ENCODE measurements at regions not wholly inside any gene's neighbourhood (a gene's known extent, or its start where the extent isn't known, plus 50 kb on each side); places are given as distances from the start of the nearest gene placed in this dataset.

DNA sequence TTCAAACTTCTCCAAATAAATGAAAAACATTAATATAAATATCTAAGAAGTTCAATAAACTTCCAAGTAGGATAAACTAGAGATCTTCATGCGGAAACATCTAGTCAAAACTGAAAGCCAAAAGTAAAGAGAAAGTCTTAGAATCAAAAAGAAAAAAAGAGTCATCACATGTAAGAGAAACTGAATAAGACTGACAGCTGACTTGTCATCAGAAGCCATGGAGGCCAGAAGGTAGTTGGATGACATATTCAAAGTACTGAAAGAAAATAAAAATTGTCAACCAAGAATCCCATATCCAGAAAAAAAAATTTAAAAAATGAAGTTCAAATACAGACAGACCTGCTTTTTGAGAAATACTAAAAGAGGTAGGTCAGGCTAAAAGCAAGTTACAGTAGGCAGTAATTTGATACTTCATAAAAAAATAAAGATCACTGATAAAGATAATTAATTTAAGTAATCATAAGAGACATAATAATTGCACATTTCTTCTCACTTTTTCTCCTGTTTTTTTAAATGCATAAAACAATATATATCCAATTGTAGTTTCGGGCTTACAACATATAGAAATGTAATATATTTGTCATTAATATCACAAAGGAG lies 327.6 kb upstream of the PCDH9 start:
- no peak overlapping the region for H2BK15ac ChIP-seq (ENCODE audit: low read length)
- no peak overlapping the region for H3K18ac ChIP-seq (ENCODE audit: extremely low read depth, low read length)
- H4K20me1 ChIP-seq (replicated peaks in 1 of 2; ENCODE audit: control insufficient read depth in 1 of 2, insufficient read depth in 2 of 2, low read length in 2 of 2), result no peaks in the 10 kb centered on the region
- 86% methylated on average over 2 of the region's 2 CpGs; no CpG with 5 or more reads in 1 of the 2 experiments for WGBS, 2 experiments (ENCODE audit: extremely low coverage in 1 of 2, insufficient coverage in 1 of 2, insufficient read length in 1 of 2, insufficient replicate concordance in 2 of 2, low coverage in 1 of 2, low lambda C conversion rate in 2 of 2, missing lambda C conversion rate in 1 of 2)
- H4K5ac ChIP-seq (ENCODE audit: insufficient read length, low read depth, low read length), result no peak overlapping the region
- peaks cover 7 to 10% of the 10 kb centered on the region in 2 experiments; a peak in 1 of 4 replicates for H3K9me3 ChIP-seq (ENCODE audit: insufficient read depth in 2 of 2, low read depth in 1 of 2, low read length in 1 of 2)
- no peaks in the 10 kb centered on the region for H3K79me1 ChIP-seq (ENCODE audit: low read depth, low read length)
- no peak overlapping the region for H3K9ac ChIP-seq (replicated peaks in 1 of 4; ENCODE audit: extremely low read depth in 1 of 4, low read depth in 3 of 4, low read length in 3 of 4)
- H3K23me2 ChIP-seq (ENCODE audit: low read depth, low read length), result no peaks in the 10 kb centered on the region
- H4K91ac ChIP-seq (replicated peaks; ENCODE audit: insufficient read length, low read length), result no peak overlapping the region
- no peak overlapping the region for H3K4me3 ChIP-seq (ENCODE audit: extremely low read depth in 1 of 4, insufficient read depth in 2 of 4, low read depth in 3 of 4, low read length in 4 of 4)
- no peak overlapping the region for H2BK5ac ChIP-seq (ENCODE audit: low read depth, low read length)
- H3K36me3 ChIP-seq (ENCODE audit: control insufficient read depth in 2 of 4, insufficient read depth in 4 of 4, low read length in 3 of 4), result no peaks in the 10 kb centered on the region
- H2BK120ac ChIP-seq (replicated peaks; ENCODE audit: low read depth, low read length), result no peak overlapping the region
- H2BK12ac ChIP-seq (ENCODE audit: low read depth, low read length), result no peak overlapping the region
- no peak overlapping the region for H3K27ac ChIP-seq (ENCODE audit: low read depth, low read length)
- H3K27me3 ChIP-seq (replicated peaks in 1 of 4; ENCODE audit: control insufficient read depth in 3 of 4, extremely low read depth in 1 of 4, insufficient read depth in 3 of 4, low read length in 3 of 4), result no peaks in the 10 kb centered on the region
- ChIA-PET POLR2A (ENCODE audit: partially characterized antibody) (no interaction called here), CTCF (ENCODE audit: partially characterized antibody) (no interaction called here)
- no peak overlapping the region for H3K14ac ChIP-seq (ENCODE audit: insufficient read length)
- no peaks in the 10 kb centered on the region for H3K4me1 ChIP-seq (replicated peaks in 1 of 4; ENCODE audit: control insufficient read depth in 3 of 4, insufficient read depth in 4 of 4, low read length in 3 of 4)
- no peak overlapping the region for H3K56ac ChIP-seq (replicated peaks; ENCODE audit: insufficient read length, low read depth, low read length)
- no peak overlapping the region for H2BK20ac ChIP-seq (ENCODE audit: low read length)
- FAIRE-seq (no peak), DNase-seq (ENCODE audit: low read depth in 1 of 2, low spot score in 2 of 2) (no peak)
- no peak overlapping the region for H4K8ac ChIP-seq (ENCODE audit: extremely low read depth, insufficient read depth, low read length)
- H3K23ac ChIP-seq (ENCODE audit: insufficient read length), result no peak overlapping the region
- no peaks in the 10 kb centered on the region for H3K79me2 ChIP-seq (ENCODE audit: control insufficient read depth in 1 of 2, insufficient read depth in 2 of 2, low read length in 2 of 2)
- no peak overlapping the region for H3K4me2 ChIP-seq (ENCODE audit: insufficient read depth in 1 of 2, low read depth in 2 of 2, low read length in 2 of 2)
- H3K4ac ChIP-seq (replicated peaks; ENCODE audit: insufficient read length, low read depth, low read length), result no peak overlapping the region
- no peak overlapping the region for H2AK5ac ChIP-seq (ENCODE audit: low read depth, low read length)
- H2AFZ ChIP-seq (ENCODE audit: low read length), result no peak overlapping the region
- TF ChIP-seq, protein P1, sequence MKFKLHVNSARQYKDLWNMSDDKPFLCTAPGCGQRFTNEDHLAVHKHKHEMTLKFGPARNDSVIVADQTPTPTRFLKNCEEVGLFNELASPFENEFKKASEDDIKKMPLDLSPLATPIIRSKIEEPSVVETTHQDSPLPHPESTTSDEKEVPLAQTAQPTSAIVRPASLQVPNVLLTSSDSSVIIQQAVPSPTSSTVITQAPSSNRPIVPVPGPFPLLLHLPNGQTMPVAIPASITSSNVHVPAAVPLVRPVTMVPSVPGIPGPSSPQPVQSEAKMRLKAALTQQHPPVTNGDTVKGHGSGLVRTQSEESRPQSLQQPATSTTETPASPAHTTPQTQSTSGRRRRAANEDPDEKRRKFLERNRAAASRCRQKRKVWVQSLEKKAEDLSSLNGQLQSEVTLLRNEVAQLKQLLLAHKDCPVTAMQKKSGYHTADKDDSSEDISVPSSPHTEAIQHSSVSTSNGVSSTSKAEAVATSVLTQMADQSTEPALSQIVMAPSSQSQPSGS (IDR thresholded peaks at IDR 0.05; ENCODE audit: low read length), result no peak
- no peak for TF ChIP-seq RXRA (IDR thresholded peaks at IDR 0.05; ENCODE audit: insufficient read depth, low read depth, low read length)

Data from H1 (cell line).